ENCODE measurements at regions not wholly inside any gene's neighbourhood (a gene's known extent, or its start where the extent isn't known, plus 50 kb on each side); places are given as distances from the start of the nearest gene placed in this dataset.

- TF ChIP-seq GATA3 (IDR thresholded peaks at IDR 0.05; ENCODE audit: low read depth, low read length) (no peak), GATA2 (IDR thresholded peaks at IDR 0.05; ENCODE audit: low read depth, low read length) (no peak)
Observed at GRCh38 chr4:138870737-138871554, 144.6 kb upstream of the NOCT start.

All from SH-SY5Y (cell line).